Omental fat pad (tissue), 3 donors: ENCODE measurements at regions not wholly inside any gene's neighbourhood (a gene's known extent, or its start where the extent isn't known, plus 50 kb on each side); places are given as distances from the start of the nearest gene placed in this dataset.
A peak's percentile ranks its signal among the peaks of the same experiment; 100 is the strongest.

Source experiments
- ATAC-seq: fragments of 150-250 bp; one replicate; pipeline ENCODE4 v1.9.1; 2016; ENCODE audit warnings: mild to moderate bottlenecking, moderate library complexity; ENCODE audit not compliant: low FRiP score
- DNase-seq: peaks from one replicate; pipeline ENCODE4 v3.0.0-alpha.2; 2019; ENCODE audit warnings: low spot score
- CTCF ChIP-seq, 3 donors: fragments of 450-650 bp; IDR thresholded peaks; one replicate each; pipeline ENCODE4 v1.5.1; 2016 to 2017; ENCODE audit warnings: antibody characterized with exemption in 3 of 3, mild to moderate bottlenecking in 3 of 3, moderate library complexity in 2 of 3

DNA sequence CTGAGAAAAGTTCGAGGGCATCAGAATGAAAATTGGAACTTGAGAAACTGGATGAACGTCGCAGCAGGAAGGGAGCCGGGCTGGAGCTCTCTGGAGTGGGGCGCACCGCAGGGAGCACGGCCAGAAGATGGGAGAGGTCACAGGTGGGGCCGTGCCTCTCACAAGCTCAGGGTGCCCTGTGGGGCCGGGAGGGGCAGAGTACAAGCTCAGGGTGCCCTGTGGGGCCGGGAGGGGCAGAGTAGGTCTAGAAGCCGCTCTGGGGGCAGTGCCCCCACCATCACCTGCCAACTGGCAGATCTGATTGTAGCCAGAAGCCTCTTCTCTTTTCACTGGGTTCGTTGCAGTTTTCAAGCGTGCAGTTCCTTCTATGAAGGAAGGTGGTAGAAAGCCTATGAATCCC, 61.1 kb upstream of the SNX9 start:
- no peak for DNase-seq
- no peak for TF ChIP-seq CTCF (IDR thresholded peaks at IDR 0.05)
- no peak for ATAC-seq

DNA sequence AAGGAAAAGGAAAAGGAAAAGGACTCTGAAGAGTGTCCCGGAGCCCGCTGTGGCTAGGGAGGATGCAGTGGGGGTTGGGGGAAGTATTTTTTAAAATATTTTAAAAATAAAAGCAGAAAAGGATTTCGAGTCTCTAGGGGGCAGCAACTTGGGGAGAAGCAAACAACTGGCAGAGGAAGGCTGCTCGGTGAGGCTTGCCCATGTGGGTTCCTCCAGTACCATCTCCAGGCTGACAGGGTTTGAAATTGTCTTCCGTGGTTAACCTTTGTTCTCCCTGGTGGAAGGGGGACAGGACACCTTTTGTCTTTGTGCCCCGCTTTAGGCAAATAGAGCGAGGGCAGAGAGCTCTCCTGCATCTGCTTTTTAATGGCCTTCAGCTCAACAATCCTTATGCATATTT, 60.4 kb upstream of the SNX9 start:
- TF ChIP-seq CTCF (IDR thresholded peaks at IDR 0.05) = no peak
- ATAC-seq (no peak), DNase-seq (no peak)

GRCh38 chr6:157763129-157763903, 59.7 kb upstream of the SNX9 start:
- ATAC-seq = peak; percentile 74
- peak; percentile 68 for DNase-seq
- TF ChIP-seq CTCF (IDR thresholded peaks at IDR 0.05) = no peak

GRCh38 chr6:157763904-157764177, 59.2 kb upstream of the SNX9 start:
- ATAC-seq (no peak), DNase-seq (no peak)
- no peak for TF ChIP-seq CTCF (IDR thresholded peaks at IDR 0.05)

- ATAC-seq (peak; percentile 89), DNase-seq (peak; percentile 56)
- TF ChIP-seq CTCF (IDR thresholded peaks at IDR 0.05) = no peak
These were observed 58.6 kb upstream of the SNX9 start for GRCh38 chr6:157764178-157765068.

DNA sequence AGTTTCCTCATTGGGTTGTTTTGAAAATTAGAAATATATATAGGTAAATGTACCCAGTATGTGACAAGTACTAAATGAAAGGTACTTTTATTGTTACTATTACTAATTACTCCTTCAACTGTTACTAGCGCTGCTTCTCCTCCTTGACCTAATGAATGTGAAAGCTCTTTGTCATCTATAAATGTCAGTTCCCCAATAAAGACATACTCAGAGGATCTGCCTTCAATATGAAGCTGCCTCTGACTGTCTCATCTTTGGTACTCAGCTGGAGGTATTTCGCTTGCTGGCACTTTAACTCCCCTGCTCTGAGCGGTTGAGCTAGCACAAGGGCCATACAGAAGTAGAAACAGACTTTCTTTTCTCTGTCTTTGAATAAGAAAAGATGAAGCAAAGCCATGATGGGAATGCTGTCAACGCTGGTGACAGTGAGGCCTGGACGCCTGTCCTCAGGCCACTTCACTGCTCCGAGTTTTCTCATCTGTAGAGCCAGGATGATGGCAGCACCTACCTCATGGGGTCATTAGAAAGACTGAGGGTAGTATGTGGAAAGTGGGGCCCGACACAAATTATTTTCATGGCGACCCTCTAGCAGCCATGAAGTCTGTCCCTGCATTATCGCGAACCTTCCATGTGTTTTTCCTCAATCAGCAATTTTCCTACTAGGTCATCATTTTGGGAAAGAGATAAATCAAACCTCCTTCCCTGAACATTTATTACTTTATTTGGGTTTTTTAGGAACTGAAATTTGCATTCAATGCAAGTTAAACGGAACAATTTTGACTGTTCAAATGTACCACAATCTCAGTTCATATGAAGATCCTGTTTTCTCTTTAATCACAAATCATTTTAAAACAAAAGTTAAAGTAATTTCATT, 55.9 kb upstream of the SNX9 start:
- no peak for DNase-seq
- TF ChIP-seq CTCF (IDR thresholded peaks at IDR 0.05) = no peak
- ATAC-seq = no peak
